ENCODE measurements at regions not wholly inside any gene's neighbourhood (a gene's known extent, or its start where the extent isn't known, plus 50 kb on each side); places are given as distances from the start of the nearest gene placed in this dataset.

GRCh38 chr13:27001705-27002104 lies 169.9 kb downstream of the USP12 start:
- no peak for TF ChIP-seq TEAD4 (IDR thresholded peaks at IDR 0.05)
- TF ChIP-seq RAD21 (IDR thresholded peaks at IDR 0.05; ENCODE audit: low read depth), result no peak
- TF ChIP-seq MAX (IDR thresholded peaks at IDR 0.05), result no peak
- no peak for TF ChIP-seq CEBPB (IDR thresholded peaks at IDR 0.05)
- TF ChIP-seq USF1 (IDR thresholded peaks at IDR 0.05), result no peak
- TF ChIP-seq REST (IDR thresholded peaks at IDR 0.05; ENCODE audit: low read depth), result no peak
- TF ChIP-seq TAF1 (IDR thresholded peaks at IDR 0.05; ENCODE audit: low read depth), result no peak
- TF ChIP-seq NFIC (IDR thresholded peaks at IDR 0.05), result no peak
- no peak for TF ChIP-seq EP300 (IDR thresholded peaks at IDR 0.05; ENCODE audit: borderline replicate concordance)
- TF ChIP-seq YY1 (IDR thresholded peaks at IDR 0.05; ENCODE audit: low read depth), result no peak
- TF ChIP-seq CREB1 (IDR thresholded peaks at IDR 0.05; ENCODE audit: low read depth), result no peak
- no peak for TF ChIP-seq EGR1 (IDR thresholded peaks at IDR 0.05)
- TF ChIP-seq TCF12 (IDR thresholded peaks at IDR 0.05; ENCODE audit: low read depth), result no peak
